Omental fat pad (tissue), 3 donors: ENCODE measurements at regions not wholly inside any gene's neighbourhood (a gene's known extent, or its start where the extent isn't known, plus 50 kb on each side); places are given as distances from the start of the nearest gene placed in this dataset.

Experiments
- ATAC-seq: fragments of 150-250 bp; one replicate; pipeline ENCODE4 v1.9.1; 2016; ENCODE audit warnings: mild to moderate bottlenecking, moderate library complexity; ENCODE audit not compliant: low FRiP score
- DNase-seq: peaks from one replicate; pipeline ENCODE4 v3.0.0-alpha.2; 2019; ENCODE audit warnings: low spot score
- TF ChIP-seq, protein P1 (sequence below), 3 donors: fragments of 450-650 bp; IDR thresholded peaks; one replicate each; pipeline ENCODE4 v1.5.1; 2016 to 2017; ENCODE audit warnings: antibody characterized with exemption in 3 of 3, mild to moderate bottlenecking in 3 of 3, moderate library complexity in 2 of 3

DNA sequence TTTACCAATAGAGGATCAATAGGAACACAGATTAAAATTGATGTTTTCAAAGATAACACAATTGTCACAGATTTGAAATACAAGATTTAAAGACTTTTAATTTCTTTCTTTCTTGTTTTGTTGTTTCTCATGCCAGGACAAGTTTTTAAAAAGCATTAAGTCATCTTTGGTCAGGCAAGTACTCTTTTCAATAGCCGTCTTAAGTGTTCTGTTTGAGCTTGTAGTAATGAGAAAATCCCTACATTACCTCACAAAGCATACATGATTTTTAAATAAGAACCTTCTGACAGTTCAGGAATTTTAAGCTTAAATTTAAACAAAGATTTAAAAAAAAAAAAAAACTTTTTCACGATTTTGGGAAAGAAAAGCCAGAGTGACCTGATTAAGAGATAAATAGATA lies 216.3 kb upstream of the PRR20A start:
- TF ChIP-seq, protein P1, sequence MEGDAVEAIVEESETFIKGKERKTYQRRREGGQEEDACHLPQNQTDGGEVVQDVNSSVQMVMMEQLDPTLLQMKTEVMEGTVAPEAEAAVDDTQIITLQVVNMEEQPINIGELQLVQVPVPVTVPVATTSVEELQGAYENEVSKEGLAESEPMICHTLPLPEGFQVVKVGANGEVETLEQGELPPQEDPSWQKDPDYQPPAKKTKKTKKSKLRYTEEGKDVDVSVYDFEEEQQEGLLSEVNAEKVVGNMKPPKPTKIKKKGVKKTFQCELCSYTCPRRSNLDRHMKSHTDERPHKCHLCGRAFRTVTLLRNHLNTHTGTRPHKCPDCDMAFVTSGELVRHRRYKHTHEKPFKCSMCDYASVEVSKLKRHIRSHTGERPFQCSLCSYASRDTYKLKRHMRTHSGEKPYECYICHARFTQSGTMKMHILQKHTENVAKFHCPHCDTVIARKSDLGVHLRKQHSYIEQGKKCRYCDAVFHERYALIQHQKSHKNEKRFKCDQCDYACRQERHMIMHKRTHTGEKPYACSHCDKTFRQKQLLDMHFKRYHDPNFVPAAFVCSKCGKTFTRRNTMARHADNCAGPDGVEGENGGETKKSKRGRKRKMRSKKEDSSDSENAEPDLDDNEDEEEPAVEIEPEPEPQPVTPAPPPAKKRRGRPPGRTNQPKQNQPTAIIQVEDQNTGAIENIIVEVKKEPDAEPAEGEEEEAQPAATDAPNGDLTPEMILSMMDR (IDR thresholded peaks at IDR 0.05): no peak
- ATAC-seq: no peak
- no peak for DNase-seq

DNA sequence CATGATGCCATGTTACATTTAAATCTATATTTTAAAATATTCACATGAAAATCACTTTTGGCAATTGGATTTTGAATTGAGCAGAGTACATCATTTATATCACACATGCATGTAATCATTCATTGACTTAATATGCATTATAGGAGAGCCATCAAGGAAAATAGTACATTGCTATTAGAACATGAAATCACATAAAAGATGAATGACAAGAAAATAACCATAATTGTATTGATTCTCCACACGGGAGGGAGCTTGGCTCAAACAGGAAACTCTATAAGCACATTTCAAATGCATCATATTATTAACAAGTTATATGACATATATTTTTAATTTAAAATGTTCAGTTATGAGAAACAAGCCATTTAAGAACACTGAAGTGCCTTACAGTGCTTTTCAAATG lies 208.6 kb upstream of the PRR20A start:
- DNase-seq (no peak), ATAC-seq (no peak)
- TF ChIP-seq, protein P1 (IDR thresholded peaks at IDR 0.05): no peak

DNA sequence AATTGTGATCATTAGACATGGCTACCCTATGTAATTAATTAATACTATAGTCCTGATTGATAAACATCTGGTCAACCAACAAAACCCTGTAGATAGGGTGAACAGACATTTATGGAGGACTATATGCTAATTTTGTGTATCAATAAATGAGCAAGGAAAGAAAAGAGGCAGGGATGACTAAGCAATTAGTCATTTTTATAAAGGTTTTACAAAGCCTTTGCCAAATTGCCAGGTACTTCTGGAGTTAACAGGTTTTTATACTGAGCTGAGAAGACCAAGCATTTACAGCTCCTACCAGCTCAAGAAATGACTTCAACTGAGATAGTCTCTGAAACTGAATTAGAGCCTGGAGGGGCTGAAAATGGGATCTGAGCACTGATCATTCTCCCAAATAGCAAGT lies 186.8 kb upstream of the PRR20A start:
- DNase-seq (no peak), ATAC-seq (no peak)
- TF ChIP-seq, protein P1 (IDR thresholded peaks at IDR 0.05): no peak

GRCh38 chr13:56975647-56976046 lies 165.1 kb upstream of the PRR20A start:
- no peak for DNase-seq
- ATAC-seq: no peak
- TF ChIP-seq, protein P1 (IDR thresholded peaks at IDR 0.05): no peak

DNA sequence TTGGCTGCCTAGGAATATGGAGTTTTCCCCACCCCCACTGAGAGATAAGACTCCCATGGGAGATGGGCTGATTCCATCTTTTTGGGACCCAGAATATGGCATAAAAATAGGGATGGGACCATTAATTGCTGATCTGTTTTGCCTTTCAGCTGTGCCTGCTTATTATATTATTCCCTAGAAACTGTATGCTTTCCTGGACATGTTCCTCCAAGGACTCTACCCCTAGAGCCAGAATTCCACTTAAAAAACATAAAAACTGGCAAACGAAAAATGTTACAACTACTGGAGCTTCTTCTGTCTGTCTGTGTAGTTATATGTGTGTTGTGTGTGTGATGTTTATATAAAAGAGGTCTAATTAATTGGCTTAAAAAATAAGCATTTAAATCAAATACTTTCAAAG lies 159.9 kb upstream of the PRR20A start:
- TF ChIP-seq, protein P1 (IDR thresholded peaks at IDR 0.05): no peak
- no peak for ATAC-seq
- no peak for DNase-seq

GRCh38 chr13:56986121-56986520 lies 154.6 kb upstream of the PRR20A start:
- DNase-seq (no peak), ATAC-seq (no peak)
- TF ChIP-seq, protein P1 (IDR thresholded peaks at IDR 0.05): no peak

- DNase-seq (no peak), ATAC-seq (no peak)
- TF ChIP-seq, protein P1 (IDR thresholded peaks at IDR 0.05): no peak
Measured at GRCh38 chr13:56988543-56988942, 152.2 kb upstream of the PRR20A start.
